GM12878 (cell line): ENCODE measurements at regions not wholly inside any gene's neighbourhood (a gene's known extent, or its start where the extent isn't known, plus 50 kb on each side); places are given as distances from the start of the nearest gene placed in this dataset.

ENCODE experiments used
- ATAC-seq: fragments of 200-7000 bp; cut with Tn5 transposase; 3 replicates; pipeline ENCODE4 v1.9.1; 2020; ENCODE audit warnings: mild to moderate bottlenecking, moderate library complexity
- BruUV-seq: library from RNA; stranded (reverse); fragments of 400-500 nt; replicated peaks from 2 replicates; lab custom pipeline; 2021; lab: Mats Ljungman, UMichigan
- CTCF ChIA-PET: fragments of 300-600 bp; sonication (Branson Sonifier 250); formaldehyde crosslinking; extraction: SDS; loops from one replicate; lab custom pipeline; 2021; ENCODE audit warnings: inconsistent platforms; lab: Yijun Ruan, JAX
- POLR2A ChIA-PET: fragments of 350-600 bp; formaldehyde crosslinking; extraction: SDS; loops from one replicate; lab custom pipeline; 2021; ENCODE audit warnings: inconsistent platforms; lab: Charles Lee
- RAD21 ChIA-PET: fragments of 300-600 bp; sonication (Branson Sonifier 250); formaldehyde crosslinking; loops from one replicate; lab custom pipeline; 2023; ENCODE audit warnings: antibody characterized with exemption; ENCODE audit not compliant: unreplicated experiment; lab: Charles Lee
- SMC1A ChIA-PET: fragments of 300-600 bp; sonication (Branson Sonifier 250); formaldehyde crosslinking; loops from one replicate; lab custom pipeline; 2023; ENCODE audit not compliant: unreplicated experiment, uncharacterized antibody; lab: Charles Lee
- DNase-seq: peaks from one replicate; pipeline ENCODE4 v3.0.0-alpha.2; 2011; ENCODE audit warnings: low read depth, low spot score
- FAIRE-seq: peaks from 3 replicates; lab custom pipeline; 2011; peaks lifted over from hg19 to GRCh38; lab: Jason Lieb, UNC
- H2AFZ ChIP-seq: 2 replicates; pipeline ENCODE4 v1.6.0; 2011; ENCODE audit warnings: low read depth, low read length, control low read depth; ENCODE audit not compliant: control insufficient read depth
- H3K27ac ChIP-seq: 2 replicates; pipeline ENCODE4 v1.5.1; 2011; ENCODE audit warnings: control low read depth; ENCODE audit not compliant: control insufficient read depth, insufficient read depth
- H3K27me3 ChIP-seq, 2 experiments: replicated peaks in 1 of 2; 2 replicates each; pipeline versions ENCODE4 v1.6.0 to v1.6.1; 2011; ENCODE audit warnings: low read length in 1 of 2; ENCODE audit not compliant: control insufficient read depth in 2 of 2, insufficient read depth in 2 of 2
- H3K36me3 ChIP-seq, 2 experiments: 2 replicates each; pipeline ENCODE4 v1.5.1; 2011; ENCODE audit warnings: low read length in 1 of 2; ENCODE audit not compliant: control insufficient read depth in 2 of 2, insufficient read depth in 2 of 2
- H3K4me1 ChIP-seq: 2 replicates; pipeline ENCODE4 v1.6.1; 2011; ENCODE audit warnings: mild to moderate bottlenecking, low read length, moderate library complexity, mixed read lengths; ENCODE audit not compliant: control insufficient read depth, insufficient read depth
- H3K4me2 ChIP-seq: 2 replicates; pipeline ENCODE4 v1.6.0; 2011; ENCODE audit warnings: control low read depth; ENCODE audit not compliant: control insufficient read depth, insufficient read depth
- H3K4me3 ChIP-seq: fragments of 200-600 bp; sonication (generic); 2 replicates; pipeline ENCODE4 v1.5.1; 2016
- H3K79me2 ChIP-seq: 2 replicates; pipeline ENCODE4 v1.6.0; 2011; ENCODE audit warnings: low read length; ENCODE audit not compliant: control insufficient read depth, insufficient read depth
- H3K9ac ChIP-seq: 2 replicates; pipeline ENCODE4 v1.8.0; 2011; ENCODE audit warnings: low read length, control low read depth, mixed read lengths; ENCODE audit not compliant: control insufficient read depth, insufficient read depth
- H3K9me3 ChIP-seq: replicated peaks from 3 replicates; pipeline ENCODE4 v1.5.1; 2011; ENCODE audit warnings: mild to moderate bottlenecking, low read length; ENCODE audit not compliant: control insufficient read depth, insufficient read depth
- H4K20me1 ChIP-seq: 2 replicates; pipeline ENCODE4 v1.6.0; 2011; ENCODE audit not compliant: control insufficient read depth, insufficient read depth
- ATF3 ChIP-seq: IDR thresholded peaks from 2 replicates; pipeline ENCODE4 v1.6.1; 2011; ENCODE audit warnings: low read depth, mild to moderate bottlenecking, low read length, moderate library complexity, borderline replicate concordance; ENCODE audit errors: extremely low read depth
- BACH1 ChIP-seq: fragments of 450-650 bp; IDR thresholded peaks from 2 replicates; pipeline ENCODE4 v1.6.1; 2017; ENCODE audit warnings: mild to moderate bottlenecking, borderline replicate concordance
- BCL11A ChIP-seq: IDR thresholded peaks from 2 replicates; pipeline ENCODE4 v1.6.1; 2011; ENCODE audit warnings: low read depth, low read length
- BMI1 ChIP-seq: fragments of 450-650 bp; IDR thresholded peaks from 2 replicates; pipeline ENCODE4 v1.6.1; 2016; ENCODE audit warnings: mild to moderate bottlenecking, moderate library complexity, borderline replicate concordance
- MAX ChIP-seq: IDR thresholded peaks from 2 replicates; pipeline ENCODE4 v1.6.1; 2012; ENCODE audit warnings: low read depth, low read length, improper control_type of control experiment
- PBX3 ChIP-seq: IDR thresholded peaks from 2 replicates; pipeline ENCODE4 v1.6.1; 2011; ENCODE audit warnings: mild to moderate bottlenecking, low read depth, low read length, moderate library complexity; ENCODE audit not compliant: insufficient replicate concordance
- POLR2AphosphoS2 ChIP-seq: IDR thresholded peaks from 2 replicates; pipeline ENCODE4 v1.6.1; 2011; ENCODE audit warnings: low read depth, mild to moderate bottlenecking, low read length, improper control_type of control experiment, moderate library complexity
- SMC3 ChIP-seq: IDR thresholded peaks from 2 replicates; pipeline ENCODE4 v1.6.1; 2011; ENCODE audit warnings: low read length, improper control_type of control experiment, borderline replicate concordance
- SREBF2 ChIP-seq: IDR thresholded peaks from 2 replicates; pipeline ENCODE4 v1.6.1; 2012; ENCODE audit warnings: mild to moderate bottlenecking, low read length
- SRF ChIP-seq, 2 experiments: IDR thresholded peaks; 2 replicates each; pipeline ENCODE4 v1.6.1; 2011; ENCODE audit warnings: low read depth in 2 of 2, low read length in 2 of 2, mild to moderate bottlenecking in 1 of 2, moderate library complexity in 1 of 2
- ZNF207 ChIP-seq: fragments of 450-650 bp; IDR thresholded peaks from 2 replicates; pipeline ENCODE4 v1.6.1; 2014; ENCODE audit warnings: antibody characterized with exemption, mild to moderate bottlenecking, borderline replicate concordance
- WGBS: methylation state at CpG from one replicate; pipeline ENCODE4 v1.1.6; 2016; ENCODE audit warnings: low lambda C conversion rate; ENCODE audit not compliant: insufficient replicate concordance, insufficient coverage; ENCODE audit errors: missing lambda C conversion rate; 5-methylcytosine and 5-hydroxymethylcytosine counted together
- in situ Hi-C: fragments of 300-500 bp; cut with MboI; formaldehyde crosslinking; loops from 9 replicates; pipeline ENCODE4 v1.14.3; 2018; ENCODE audit warnings: mixed read lengths
- intact Hi-C: fragments of 100-400 bp; cut with micrococcal nuclease; formaldehyde crosslinking; loops from one replicate; pipeline ENCODE4 v1.14.2; 2022; ENCODE audit not compliant: unreplicated experiment

- no peaks in the 10 kb centered on the region for H3K79me2 ChIP-seq
- no peak for FAIRE-seq
- no TSS peak for BruUV-seq
- no peaks in the 10 kb centered on the region for H4K20me1 ChIP-seq
- H3K27ac ChIP-seq: no peak overlapping the region
- H3K27me3 ChIP-seq: no peaks in the 10 kb centered on the region
- TF ChIP-seq BACH1 (no peak), ATF3 (no peak), BCL11A (no peak), MAX (no peak), PBX3 (no peak), ZNF207 (no peak), POLR2AphosphoS2 (no peak), SRF (IDR thresholded peaks at IDR 0.05; ENCODE audit: low read depth in 2 of 2, low read length in 2 of 2) (no peak), SMC3 (no peak), BMI1 (no peak), SREBF2 (no peak)
- no peak overlapping the region for H3K4me2 ChIP-seq
- RAD21 ChIA-PET: no interaction called here
- H3K9ac ChIP-seq: no peak overlapping the region
- DNase-seq: no peak
- H3K4me3 ChIP-seq: no peak overlapping the region
- in situ Hi-C loops (no loop called here), intact Hi-C loops (no loop called here)
- H3K9me3 ChIP-seq: no peaks in the 10 kb centered on the region
- SMC1A ChIA-PET: no interaction called here
- POLR2A ChIA-PET: no interaction called here
- H3K4me1 ChIP-seq: no peaks in the 10 kb centered on the region
- H2AFZ ChIP-seq: no peak overlapping the region
- 5% methylated on average over 2 of the region's 2 CpGs for WGBS
- CTCF ChIA-PET: interaction anchor here (1.7 to 1.9 kb wide), 2 partner anchors 12 to 20 kb away, joined by 4 to 7 read pairs; no protein-coding TSS in a partner anchor
- H3K36me3 ChIP-seq: no peaks in the 10 kb centered on the region
- ATAC-seq: no peak
These were observed 1382.0 kb downstream of the FAM133A start for GRCh38 chrX:95055991-95056390.
